ENCODE measurements at regions not wholly inside any gene's neighbourhood (a gene's known extent, or its start where the extent isn't known, plus 50 kb on each side); places are given as distances from the start of the nearest gene placed in this dataset.

DNA sequence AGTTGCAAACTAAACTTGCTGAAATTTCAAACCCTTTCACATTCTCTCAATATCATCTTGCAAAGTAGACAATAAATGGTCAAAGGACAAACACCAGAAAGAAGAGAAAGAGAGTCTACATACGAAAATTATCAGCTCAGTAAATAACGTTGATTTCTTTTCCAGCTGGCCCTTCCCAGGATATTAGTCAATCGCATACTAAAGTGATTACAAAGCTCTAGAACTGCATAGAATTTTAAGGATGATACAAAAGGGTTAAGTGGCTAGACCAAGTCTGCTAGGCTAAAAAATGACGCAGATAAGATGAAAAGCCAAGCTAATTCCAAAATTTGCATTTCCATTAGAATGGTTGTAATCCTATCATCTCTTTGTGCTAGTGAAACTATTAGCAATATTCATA is 405.7 kb downstream of the FBXO15 start:
- Histone ChIP-seq H3K4me1 (ENCODE audit: insufficient read depth, low read length) (no peaks in the 10 kb centered on the region; the same call in 1 of the 2 replicates), H3K18ac (ENCODE audit: insufficient read length, low read depth, low read length) (no peak overlapping the region), H2AK5ac (ENCODE audit: insufficient read length, low read length) (no peak overlapping the region), H3T11ph (ENCODE audit: low read length) (no peak overlapping the region), H3K56ac (ENCODE audit: insufficient read length, low read depth, low read length) (no peak overlapping the region), H3K79me1 (ENCODE audit: insufficient read depth, low read depth, low read length, poor library complexity, severe bottlenecking) (no peaks in the 10 kb centered on the region), H3K27ac (ENCODE audit: insufficient read length, low read depth, low read length) (no peak overlapping the region), H2BK120ac (ENCODE audit: low read depth, low read length, poor library complexity, severe bottlenecking) (no peak overlapping the region), H3K79me2 (ENCODE audit: insufficient read depth, low read length) (no peaks in the 10 kb centered on the region), H4K91ac (ENCODE audit: insufficient read length, low read depth, low read length) (no peak overlapping the region), H2BK5ac (ENCODE audit: insufficient read length, low read length) (no peak overlapping the region), H2BK20ac (ENCODE audit: low read depth, low read length, poor library complexity, severe bottlenecking) (no peak overlapping the region), H3K14ac (ENCODE audit: insufficient read depth, low read length) (no peak overlapping the region), H3K4me2 (ENCODE audit: insufficient read depth, insufficient read length, low read length) (no peak overlapping the region), H2BK12ac (ENCODE audit: insufficient read length, low read depth, low read length) (no peak overlapping the region), H3K23me2 (ENCODE audit: insufficient read length, low read depth, low read length, poor library complexity, severe bottlenecking) (no peaks in the 10 kb centered on the region), H4K5ac (ENCODE audit: insufficient read length, low read depth, low read length) (no peak overlapping the region), H2AFZ (ENCODE audit: low read length) (no peak overlapping the region), H3K9me3 (ENCODE audit: control insufficient read depth, low read depth, low read length) (no peaks in the 10 kb centered on the region), H4K8ac (replicated peaks; ENCODE audit: insufficient read length, low read depth, low read length) (no peak overlapping the region), H3K4ac (ENCODE audit: low read depth, low read length) (no peak overlapping the region), H3K23ac (ENCODE audit: insufficient read length, low read depth, low read length) (no peak overlapping the region), H4K20me1 (ENCODE audit: control insufficient read depth, insufficient read depth, insufficient read length) (no peaks in the 10 kb centered on the region), H3K9ac (ENCODE audit: extremely low read depth, insufficient read length, low read length) (no peak overlapping the region), H2BK15ac (ENCODE audit: low read depth, low read length) (no peak overlapping the region), H3K27me3 (ENCODE audit: insufficient read depth, low read length) (no peaks in the 10 kb centered on the region)
- DNase-seq: no peak
- Mint-ChIP-seq H3K27me3 (ENCODE audit: low read depth) (no peaks in the 10 kb centered on the region; the same call in 1 of the 2 replicates), H3K4me3 (no peak overlapping the region), H3K27ac (no peak overlapping the region), H3K36me3 (ENCODE audit: insufficient read depth in 1 of 3, low read depth in 3 of 3) (no peaks in the 10 kb centered on the region), H3K4me1 (peaks cover 37 to 56% of the 10 kb centered on the region in 2 experiments), H3K9me3 (no peaks in the 10 kb centered on the region)
- no CpG with 5 or more reads among the region's 4 CpGs for WGBS (ENCODE audit: extremely low coverage, insufficient read length, low lambda C conversion rate)
- no peak for TF ChIP-seq CTCF (conservative IDR thresholded peaks at IDR 0.05)

Data from H9 (cell line).